AG04450 (cell line): ENCODE measurements at regions not wholly inside any gene's neighbourhood (a gene's known extent, or its start where the extent isn't known, plus 50 kb on each side); places are given as distances from the start of the nearest gene placed in this dataset.

Source experiments
- CTCF ChIA-PET: fragments of 300-600, 350-600 bp; formaldehyde crosslinking; extraction: SDS; loops from one replicate; lab custom pipeline; 2022; ENCODE audit warnings: antibody characterized with exemption, inconsistent platforms; lab: Charles Lee
- POLR2A ChIA-PET: fragments of 350-600 bp; formaldehyde crosslinking; extraction: SDS; loops from one replicate; lab custom pipeline; 2021; ENCODE audit warnings: antibody characterized with exemption, inconsistent platforms; lab: Yijun Ruan, JAX
- DNase-seq: peaks from one replicate; pipeline ENCODE4 v3.0.0-alpha.2; 2011; ENCODE audit warnings: low read depth, low spot score
- H3K27ac ChIP-seq: one replicate; pipeline ENCODE4 v1.5.1; 2012; ENCODE audit warnings: low read depth, low read length, control low read depth
- H3K27me3 ChIP-seq: one replicate; pipeline ENCODE4 v1.6.0; 2012; ENCODE audit warnings: low read length; ENCODE audit not compliant: control insufficient read depth, insufficient read depth
- H3K4me3 ChIP-seq: 2 replicates; pipeline ENCODE4 v1.5.1; 2011; ENCODE audit warnings: mild to moderate bottlenecking, low read depth, low read length, control low read depth
- H3K9me3 ChIP-seq: 2 replicates; pipeline ENCODE4 v1.5.1; 2012; ENCODE audit warnings: low read length; ENCODE audit not compliant: control insufficient read depth, insufficient read depth
- CTCF ChIP-seq: IDR thresholded peaks from 2 replicates; pipeline ENCODE4 v1.5.1; 2011; ENCODE audit warnings: low read depth, low read length, control low read depth, inconsistent platforms

DNA sequence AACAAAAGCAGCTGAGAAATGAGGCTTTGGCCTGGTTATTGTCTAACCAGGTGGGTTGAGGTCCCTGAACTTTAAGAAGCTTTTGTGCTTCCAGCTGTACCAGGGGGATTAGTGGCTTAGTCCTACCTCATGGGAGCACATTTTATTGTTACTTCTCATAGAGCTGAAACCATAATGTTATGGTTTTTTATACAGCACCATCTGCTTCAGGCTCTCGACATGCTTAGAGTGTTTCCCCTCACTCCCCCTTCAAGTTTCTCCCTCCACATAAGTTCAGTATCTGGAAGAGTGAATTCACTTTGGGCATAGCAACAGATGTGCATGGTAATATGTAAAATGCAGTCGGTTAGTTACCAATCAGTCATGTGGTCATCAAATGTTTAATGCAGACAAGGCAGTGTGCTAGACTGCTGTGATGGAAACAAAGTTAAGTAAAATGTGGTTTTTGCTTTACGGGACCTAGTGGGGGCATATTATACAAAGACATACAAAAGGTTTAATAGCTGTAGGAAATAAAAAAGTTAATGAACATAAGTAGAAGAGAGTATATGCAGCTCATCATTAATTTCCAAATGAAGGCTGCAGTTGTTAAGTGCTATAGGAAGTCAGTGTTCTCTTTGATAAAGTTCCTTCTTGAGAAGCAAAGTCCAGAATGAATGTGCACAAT, 95.9 kb upstream of the SPRY4 start:
- H3K27me3 ChIP-seq, result no peaks in the 10 kb centered on the region
- no peak overlapping the region for H3K4me3 ChIP-seq
- H3K9me3 ChIP-seq, result no peaks in the 10 kb centered on the region
- TF ChIP-seq CTCF, result no peak
- ChIA-PET POLR2A (no interaction called here), CTCF (no interaction called here)
- no peak for DNase-seq
- H3K27ac ChIP-seq, result no peak overlapping the region

DNA sequence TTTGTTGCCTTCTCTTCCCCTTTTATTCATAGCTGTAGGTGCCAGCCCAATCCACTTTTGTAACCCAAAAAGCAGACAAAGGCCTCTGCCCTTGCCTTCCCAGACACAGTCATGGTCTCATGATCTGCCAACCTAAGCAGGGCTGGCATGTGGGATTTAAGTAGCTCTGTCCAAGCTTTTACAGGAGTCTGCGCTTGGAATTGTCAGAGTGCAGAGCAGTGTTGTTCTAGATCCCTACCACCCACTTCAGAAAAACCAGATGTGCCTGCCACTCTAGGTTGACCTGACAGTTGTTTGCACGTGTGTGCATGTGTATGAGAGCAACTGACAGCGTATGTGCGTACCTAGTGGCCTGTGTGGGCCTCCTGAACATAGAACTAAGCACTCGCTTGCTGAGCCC, 87.8 kb upstream of the SPRY4 start:
- POLR2A ChIA-PET, result no interaction called here
- TF ChIP-seq CTCF, result no peak
- H3K4me3 ChIP-seq, result no peak overlapping the region
- H3K27ac ChIP-seq, result no peak overlapping the region
- H3K9me3 ChIP-seq, result no peaks in the 10 kb centered on the region; the same call in 1 of the 2 replicates
- DNase-seq, result no peak
- CTCF ChIA-PET, result no interaction called here
- no peaks in the 10 kb centered on the region for H3K27me3 ChIP-seq

GRCh38 chr5:142411656-142412425, 87.0 kb upstream of the SPRY4 start:
- CTCF ChIA-PET, result no interaction called here
- H3K27ac ChIP-seq, result no peak overlapping the region
- DNase-seq, result no peak
- no peaks in the 10 kb centered on the region; the same call in 1 of the 2 replicates for H3K9me3 ChIP-seq
- H3K27me3 ChIP-seq, result no peaks in the 10 kb centered on the region
- TF ChIP-seq CTCF, result no peak
- no peak overlapping the region for H3K4me3 ChIP-seq
- POLR2A ChIA-PET, result no interaction called here

DNA sequence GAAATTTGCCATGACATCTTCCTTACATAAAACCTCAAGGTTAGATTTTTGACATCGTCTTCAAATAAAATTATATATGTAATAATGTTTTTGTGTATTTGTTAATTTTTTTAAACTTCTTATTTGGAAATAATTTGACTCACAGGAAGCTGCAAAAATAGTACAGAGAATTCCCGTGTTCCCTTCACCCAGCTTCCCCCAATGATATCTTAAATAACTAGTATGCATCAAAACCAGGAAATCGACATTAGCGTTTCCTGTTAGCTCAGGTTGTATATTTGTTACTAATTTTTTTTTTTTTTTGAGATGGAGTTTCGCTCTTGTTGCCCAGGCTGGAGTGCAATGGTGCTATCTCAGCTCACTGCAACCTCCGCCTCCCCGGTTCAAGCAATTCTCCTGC, 86.3 kb upstream of the SPRY4 start:
- ChIA-PET CTCF (no interaction called here), POLR2A (interaction anchor here (0.6 kb wide), 1 partner anchor 13 kb away, joined by 4 read pairs; no protein-coding TSS in a partner anchor)
- H3K27ac ChIP-seq, result no peak overlapping the region
- no peak overlapping the region for H3K4me3 ChIP-seq
- DNase-seq, result no peak
- TF ChIP-seq CTCF, result no peak
- no peaks in the 10 kb centered on the region for H3K27me3 ChIP-seq
- H3K9me3 ChIP-seq, result no peaks in the 10 kb centered on the region; the same call in 1 of the 2 replicates

- Histone ChIP-seq H3K27me3 (no peaks in the 10 kb centered on the region), H3K9me3 (no peaks in the 10 kb centered on the region; the same call in 1 of the 2 replicates), H3K27ac (no peak overlapping the region), H3K4me3 (no peak overlapping the region)
- ChIA-PET POLR2A (interaction anchor here (0.6 kb wide), 1 partner anchor 64 kb away, joined by 7 read pairs; no protein-coding TSS in a partner anchor), CTCF (no interaction called here)
- no peak for DNase-seq
- no peak for TF ChIP-seq CTCF
These were observed 84.2 kb upstream of the SPRY4 start for GRCh38 chr5:142408981-142409481.
